ENCODE measurements at regions not wholly inside any gene's neighbourhood (a gene's known extent, or its start where the extent isn't known, plus 50 kb on each side); places are given as distances from the start of the nearest gene placed in this dataset.

DNA sequence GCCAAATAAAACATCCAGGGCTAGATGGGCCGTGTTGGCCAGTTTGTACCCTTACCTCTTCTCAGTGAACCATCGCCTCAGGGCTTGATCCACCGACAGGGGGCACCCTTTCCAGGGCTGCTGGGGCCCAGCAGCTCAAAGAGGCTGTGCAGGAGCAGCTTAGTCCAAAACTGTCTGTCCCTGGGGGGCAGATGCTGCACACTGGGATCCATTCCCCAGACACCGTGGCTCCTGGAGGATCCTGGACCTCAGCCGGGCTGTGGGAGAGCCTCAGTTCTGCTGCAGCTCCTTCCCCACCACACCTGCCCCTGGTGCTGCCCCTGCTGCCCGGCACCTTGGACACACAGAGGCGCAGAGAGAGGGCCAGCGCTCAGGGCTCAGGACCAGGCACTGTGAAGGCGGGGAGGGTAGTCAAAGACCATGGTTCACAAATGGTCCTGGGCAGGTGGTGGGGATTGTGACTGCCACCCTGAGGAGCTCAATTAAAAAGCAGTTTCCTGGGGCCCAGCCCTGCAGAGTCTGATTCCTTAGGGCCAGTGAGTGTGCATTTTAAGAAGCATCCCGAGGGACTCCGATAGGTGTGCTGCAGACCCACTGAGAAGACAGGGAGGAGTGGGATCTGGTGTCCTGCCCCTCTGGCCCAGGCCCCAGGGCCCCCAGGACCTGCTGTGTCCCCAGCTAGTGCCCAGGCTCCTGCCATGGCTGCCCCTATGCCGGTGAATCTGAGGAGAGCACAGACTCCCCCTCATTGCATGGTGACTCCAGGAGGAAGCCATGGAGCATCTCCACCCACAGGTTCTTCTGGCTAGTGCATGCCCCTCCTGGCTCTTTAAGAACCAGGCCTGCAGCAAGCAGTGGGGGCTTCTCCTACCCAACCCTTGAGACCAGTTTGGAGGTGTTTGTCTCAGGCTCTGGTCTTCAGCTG is 86.5 kb upstream of the PRR20G start:
- peak; percentile 77 for ATAC-seq
- ChIA-PET CTCF (interaction anchor here (0.5 to 2.7 kb wide), 40 partner anchors 8 to 897 kb away, joined by 3 to 47 read pairs (median 4); no protein-coding TSS in a partner anchor), POLR2A (interaction anchor here (0.8 kb wide), 1 partner anchor 99 kb away, joined by 3 read pairs; no protein-coding TSS in a partner anchor)
- peak; percentile 79 for DNase-seq (ENCODE audit: low spot score)
- Mint-ChIP-seq H3K9me3 (peaks cover 9% of the 10 kb centered on the region; the same call in 1 of the 2 replicates), H3K4me1 (peaks cover 5% of the 10 kb centered on the region; the same call in 1 of the 2 replicates), H3K36me3 (no peaks in the 10 kb centered on the region), H3K27me3 (ENCODE audit: low read depth) (no peaks in the 10 kb centered on the region), H3K4me3 (no peak overlapping the region), H3K27ac (no peak overlapping the region)
- TF ChIP-seq IRF2 (CRISPR knock-in tag; IDR thresholded peaks at IDR 0.05; ENCODE audit: borderline replicate concordance, low read depth) (no peak), ESRRA (CRISPR knock-in tag; IDR thresholded peaks at IDR 0.05; ENCODE audit: borderline replicate concordance) (no peak), ZNF138 (CRISPR knock-in tag; conservative IDR thresholded peaks at IDR 0.05) (no peak), NFE2L1 (CRISPR knock-in tag; IDR thresholded peaks at IDR 0.05) (no peak)
- TF ChIP-seq, protein P1, sequence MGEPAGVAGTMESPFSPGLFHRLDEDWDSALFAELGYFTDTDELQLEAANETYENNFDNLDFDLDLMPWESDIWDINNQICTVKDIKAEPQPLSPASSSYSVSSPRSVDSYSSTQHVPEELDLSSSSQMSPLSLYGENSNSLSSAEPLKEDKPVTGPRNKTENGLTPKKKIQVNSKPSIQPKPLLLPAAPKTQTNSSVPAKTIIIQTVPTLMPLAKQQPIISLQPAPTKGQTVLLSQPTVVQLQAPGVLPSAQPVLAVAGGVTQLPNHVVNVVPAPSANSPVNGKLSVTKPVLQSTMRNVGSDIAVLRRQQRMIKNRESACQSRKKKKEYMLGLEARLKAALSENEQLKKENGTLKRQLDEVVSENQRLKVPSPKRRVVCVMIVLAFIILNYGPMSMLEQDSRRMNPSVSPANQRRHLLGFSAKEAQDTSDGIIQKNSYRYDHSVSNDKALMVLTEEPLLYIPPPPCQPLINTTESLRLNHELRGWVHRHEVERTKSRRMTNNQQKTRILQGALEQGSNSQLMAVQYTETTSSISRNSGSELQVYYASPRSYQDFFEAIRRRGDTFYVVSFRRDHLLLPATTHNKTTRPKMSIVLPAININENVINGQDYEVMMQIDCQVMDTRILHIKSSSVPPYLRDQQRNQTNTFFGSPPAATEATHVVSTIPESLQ (CRISPR knock-in tag; IDR thresholded peaks at IDR 0.05): no peak
- TF ChIP-seq, protein P2, sequence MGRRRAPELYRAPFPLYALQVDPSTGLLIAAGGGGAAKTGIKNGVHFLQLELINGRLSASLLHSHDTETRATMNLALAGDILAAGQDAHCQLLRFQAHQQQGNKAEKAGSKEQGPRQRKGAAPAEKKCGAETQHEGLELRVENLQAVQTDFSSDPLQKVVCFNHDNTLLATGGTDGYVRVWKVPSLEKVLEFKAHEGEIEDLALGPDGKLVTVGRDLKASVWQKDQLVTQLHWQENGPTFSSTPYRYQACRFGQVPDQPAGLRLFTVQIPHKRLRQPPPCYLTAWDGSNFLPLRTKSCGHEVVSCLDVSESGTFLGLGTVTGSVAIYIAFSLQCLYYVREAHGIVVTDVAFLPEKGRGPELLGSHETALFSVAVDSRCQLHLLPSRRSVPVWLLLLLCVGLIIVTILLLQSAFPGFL (CRISPR knock-in tag; IDR thresholded peaks at IDR 0.05; ENCODE audit: borderline replicate concordance): no peak
- TF ChIP-seq, protein P3, sequence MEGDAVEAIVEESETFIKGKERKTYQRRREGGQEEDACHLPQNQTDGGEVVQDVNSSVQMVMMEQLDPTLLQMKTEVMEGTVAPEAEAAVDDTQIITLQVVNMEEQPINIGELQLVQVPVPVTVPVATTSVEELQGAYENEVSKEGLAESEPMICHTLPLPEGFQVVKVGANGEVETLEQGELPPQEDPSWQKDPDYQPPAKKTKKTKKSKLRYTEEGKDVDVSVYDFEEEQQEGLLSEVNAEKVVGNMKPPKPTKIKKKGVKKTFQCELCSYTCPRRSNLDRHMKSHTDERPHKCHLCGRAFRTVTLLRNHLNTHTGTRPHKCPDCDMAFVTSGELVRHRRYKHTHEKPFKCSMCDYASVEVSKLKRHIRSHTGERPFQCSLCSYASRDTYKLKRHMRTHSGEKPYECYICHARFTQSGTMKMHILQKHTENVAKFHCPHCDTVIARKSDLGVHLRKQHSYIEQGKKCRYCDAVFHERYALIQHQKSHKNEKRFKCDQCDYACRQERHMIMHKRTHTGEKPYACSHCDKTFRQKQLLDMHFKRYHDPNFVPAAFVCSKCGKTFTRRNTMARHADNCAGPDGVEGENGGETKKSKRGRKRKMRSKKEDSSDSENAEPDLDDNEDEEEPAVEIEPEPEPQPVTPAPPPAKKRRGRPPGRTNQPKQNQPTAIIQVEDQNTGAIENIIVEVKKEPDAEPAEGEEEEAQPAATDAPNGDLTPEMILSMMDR (IDR thresholded peaks at IDR 0.05): peak; percentile 60
- TF ChIP-seq, protein P4, sequence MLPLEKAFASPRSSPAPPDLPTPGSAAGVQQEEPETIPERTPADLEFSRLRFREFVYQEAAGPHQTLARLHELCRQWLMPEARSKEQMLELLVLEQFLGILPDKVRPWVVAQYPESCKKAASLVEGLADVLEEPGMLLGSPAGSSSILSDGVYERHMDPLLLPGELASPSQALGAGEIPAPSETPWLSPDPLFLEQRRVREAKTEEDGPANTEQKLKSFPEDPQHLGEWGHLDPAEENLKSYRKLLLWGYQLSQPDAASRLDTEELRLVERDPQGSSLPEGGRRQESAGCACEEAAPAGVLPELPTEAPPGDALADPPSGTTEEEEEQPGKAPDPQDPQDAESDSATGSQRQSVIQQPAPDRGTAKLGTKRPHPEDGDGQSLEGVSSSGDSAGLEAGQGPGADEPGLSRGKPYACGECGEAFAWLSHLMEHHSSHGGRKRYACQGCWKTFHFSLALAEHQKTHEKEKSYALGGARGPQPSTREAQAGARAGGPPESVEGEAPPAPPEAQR (CRISPR knock-in tag; IDR thresholded peaks at IDR 0.05): no peak
- TF ChIP-seq, protein P5, sequence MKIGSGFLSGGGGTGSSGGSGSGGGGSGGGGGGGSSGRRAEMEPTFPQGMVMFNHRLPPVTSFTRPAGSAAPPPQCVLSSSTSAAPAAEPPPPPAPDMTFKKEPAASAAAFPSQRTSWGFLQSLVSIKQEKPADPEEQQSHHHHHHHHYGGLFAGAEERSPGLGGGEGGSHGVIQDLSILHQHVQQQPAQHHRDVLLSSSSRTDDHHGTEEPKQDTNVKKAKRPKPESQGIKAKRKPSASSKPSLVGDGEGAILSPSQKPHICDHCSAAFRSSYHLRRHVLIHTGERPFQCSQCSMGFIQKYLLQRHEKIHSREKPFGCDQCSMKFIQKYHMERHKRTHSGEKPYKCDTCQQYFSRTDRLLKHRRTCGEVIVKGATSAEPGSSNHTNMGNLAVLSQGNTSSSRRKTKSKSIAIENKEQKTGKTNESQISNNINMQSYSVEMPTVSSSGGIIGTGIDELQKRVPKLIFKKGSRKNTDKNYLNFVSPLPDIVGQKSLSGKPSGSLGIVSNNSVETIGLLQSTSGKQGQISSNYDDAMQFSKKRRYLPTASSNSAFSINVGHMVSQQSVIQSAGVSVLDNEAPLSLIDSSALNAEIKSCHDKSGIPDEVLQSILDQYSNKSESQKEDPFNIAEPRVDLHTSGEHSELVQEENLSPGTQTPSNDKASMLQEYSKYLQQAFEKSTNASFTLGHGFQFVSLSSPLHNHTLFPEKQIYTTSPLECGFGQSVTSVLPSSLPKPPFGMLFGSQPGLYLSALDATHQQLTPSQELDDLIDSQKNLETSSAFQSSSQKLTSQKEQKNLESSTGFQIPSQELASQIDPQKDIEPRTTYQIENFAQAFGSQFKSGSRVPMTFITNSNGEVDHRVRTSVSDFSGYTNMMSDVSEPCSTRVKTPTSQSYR (CRISPR knock-in tag; IDR thresholded peaks at IDR 0.05): no peak

DNA sequence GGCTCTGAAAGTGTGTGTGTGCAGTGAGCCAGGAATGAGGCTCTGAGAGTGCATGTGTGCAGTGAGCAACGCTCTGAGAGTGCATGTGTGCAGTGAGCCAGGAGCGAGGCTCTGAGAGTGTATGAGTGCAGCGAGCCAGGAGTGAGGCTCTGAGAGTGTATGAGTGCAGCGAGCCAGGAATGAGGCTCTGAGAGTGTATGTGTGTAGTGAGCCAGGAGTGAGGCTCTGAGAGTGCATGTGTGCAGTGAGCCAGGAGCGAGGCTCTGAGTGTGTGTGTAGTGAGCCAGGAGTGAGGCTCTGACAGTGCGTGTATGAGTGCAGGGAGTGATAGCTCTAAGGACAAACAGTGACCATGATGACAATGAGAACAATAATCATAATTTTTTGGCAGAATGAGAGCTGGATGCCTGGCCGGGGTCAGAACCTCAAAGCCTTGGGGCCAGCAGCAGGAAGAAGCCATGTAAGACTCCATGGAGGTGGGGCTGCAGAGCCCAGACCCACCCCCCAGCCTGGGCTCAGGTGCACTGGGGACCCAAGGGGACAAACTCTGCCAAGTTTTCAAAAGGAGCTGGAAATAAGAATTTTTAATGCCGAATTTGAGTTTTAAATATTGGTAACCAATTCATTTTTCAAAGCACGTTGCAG is 85.7 kb upstream of the PRR20G start:
- DNase-seq (ENCODE audit: low spot score) (no peak), ATAC-seq (no peak)
- Mint-ChIP-seq H3K9me3 (peaks cover 9% of the 10 kb centered on the region; the same call in 1 of the 2 replicates), H3K4me1 (peaks cover 7% of the 10 kb centered on the region; the same call in 1 of the 2 replicates), H3K27ac (no peak overlapping the region), H3K36me3 (no peaks in the 10 kb centered on the region), H3K27me3 (ENCODE audit: low read depth) (no peaks in the 10 kb centered on the region), H3K4me3 (no peak overlapping the region)
- POLR2A ChIA-PET: interaction anchor here (0.8 kb wide), 1 partner anchor 99 kb away, joined by 3 read pairs; no protein-coding TSS in a partner anchor
- CTCF ChIA-PET: interaction anchor here (0.7 to 2.7 kb wide), 34 partner anchors 8 to 897 kb away, joined by 3 to 47 read pairs (median 4); no protein-coding TSS in a partner anchor
- no peak for TF ChIP-seq RORB (CRISPR knock-in tag; IDR thresholded peaks at IDR 0.05)
- no peak for TF ChIP-seq ZNF263 (CRISPR knock-in tag; IDR thresholded peaks at IDR 0.05; ENCODE audit: low read depth)
- TF ChIP-seq, protein P4 (CRISPR knock-in tag; IDR thresholded peaks at IDR 0.05): no peak
- no peak for TF ChIP-seq MYBL2 (CRISPR knock-in tag; IDR thresholded peaks at IDR 0.05)
- TF ChIP-seq, protein P6, sequence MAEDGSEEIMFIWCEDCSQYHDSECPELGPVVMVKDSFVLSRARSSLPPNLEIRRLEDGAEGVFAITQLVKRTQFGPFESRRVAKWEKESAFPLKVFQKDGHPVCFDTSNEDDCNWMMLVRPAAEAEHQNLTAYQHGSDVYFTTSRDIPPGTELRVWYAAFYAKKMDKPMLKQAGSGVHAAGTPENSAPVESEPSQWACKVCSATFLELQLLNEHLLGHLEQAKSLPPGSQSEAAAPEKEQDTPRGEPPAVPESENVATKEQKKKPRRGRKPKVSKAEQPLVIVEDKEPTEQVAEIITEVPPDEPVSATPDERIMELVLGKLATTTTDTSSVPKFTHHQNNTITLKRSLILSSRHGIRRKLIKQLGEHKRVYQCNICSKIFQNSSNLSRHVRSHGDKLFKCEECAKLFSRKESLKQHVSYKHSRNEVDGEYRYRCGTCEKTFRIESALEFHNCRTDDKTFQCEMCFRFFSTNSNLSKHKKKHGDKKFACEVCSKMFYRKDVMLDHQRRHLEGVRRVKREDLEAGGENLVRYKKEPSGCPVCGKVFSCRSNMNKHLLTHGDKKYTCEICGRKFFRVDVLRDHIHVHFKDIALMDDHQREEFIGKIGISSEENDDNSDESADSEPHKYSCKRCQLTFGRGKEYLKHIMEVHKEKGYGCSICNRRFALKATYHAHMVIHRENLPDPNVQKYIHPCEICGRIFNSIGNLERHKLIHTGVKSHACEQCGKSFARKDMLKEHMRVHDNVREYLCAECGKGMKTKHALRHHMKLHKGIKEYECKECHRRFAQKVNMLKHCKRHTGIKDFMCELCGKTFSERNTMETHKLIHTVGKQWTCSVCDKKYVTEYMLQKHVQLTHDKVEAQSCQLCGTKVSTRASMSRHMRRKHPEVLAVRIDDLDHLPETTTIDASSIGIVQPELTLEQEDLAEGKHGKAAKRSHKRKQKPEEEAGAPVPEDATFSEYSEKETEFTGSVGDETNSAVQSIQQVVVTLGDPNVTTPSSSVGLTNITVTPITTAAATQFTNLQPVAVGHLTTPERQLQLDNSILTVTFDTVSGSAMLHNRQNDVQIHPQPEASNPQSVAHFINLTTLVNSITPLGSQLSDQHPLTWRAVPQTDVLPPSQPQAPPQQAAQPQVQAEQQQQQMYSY (CRISPR knock-in tag; IDR thresholded peaks at IDR 0.05): no peak
- TF ChIP-seq, protein P7, sequence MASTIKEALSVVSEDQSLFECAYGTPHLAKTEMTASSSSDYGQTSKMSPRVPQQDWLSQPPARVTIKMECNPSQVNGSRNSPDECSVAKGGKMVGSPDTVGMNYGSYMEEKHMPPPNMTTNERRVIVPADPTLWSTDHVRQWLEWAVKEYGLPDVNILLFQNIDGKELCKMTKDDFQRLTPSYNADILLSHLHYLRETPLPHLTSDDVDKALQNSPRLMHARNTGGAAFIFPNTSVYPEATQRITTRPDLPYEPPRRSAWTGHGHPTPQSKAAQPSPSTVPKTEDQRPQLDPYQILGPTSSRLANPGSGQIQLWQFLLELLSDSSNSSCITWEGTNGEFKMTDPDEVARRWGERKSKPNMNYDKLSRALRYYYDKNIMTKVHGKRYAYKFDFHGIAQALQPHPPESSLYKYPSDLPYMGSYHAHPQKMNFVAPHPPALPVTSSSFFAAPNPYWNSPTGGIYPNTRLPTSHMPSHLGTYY (CRISPR knock-in tag; IDR thresholded peaks at IDR 0.05): no peak
- TF ChIP-seq ZNF416 (CRISPR knock-in tag; IDR thresholded peaks at IDR 0.05): no peak

Data from WTC11 (cell line).